Fibroblast of villous mesenchyme (primary cell): ENCODE measurements at regions not wholly inside any gene's neighbourhood (a gene's known extent, or its start where the extent isn't known, plus 50 kb on each side); places are given as distances from the start of the nearest gene placed in this dataset.

Experiments
- DNase-seq: peaks from one replicate; pipeline ENCODE4 v3.0.0-alpha.2; 2010; ENCODE audit warnings: low read depth
- H3K4me3 ChIP-seq: 2 replicates; pipeline ENCODE4 v1.5.1; 2011; ENCODE audit warnings: low read depth, mild to moderate bottlenecking, low read length
- CTCF ChIP-seq: IDR thresholded peaks from 2 replicates; pipeline ENCODE4 v1.5.1; 2012; ENCODE audit warnings: low read depth, mild to moderate bottlenecking, low read length; ENCODE audit not compliant: insufficient read depth

- H3K4me3 ChIP-seq: no peak overlapping the region
- no peak for DNase-seq
- TF ChIP-seq CTCF: no peak
Observed at GRCh38 chr2:8224347-8225190, 457.3 kb upstream of the ID2 start.

- no peak for DNase-seq
- no peak overlapping the region for H3K4me3 ChIP-seq
- no peak for TF ChIP-seq CTCF
Observed at GRCh38 chr2:8225266-8225665, 456.6 kb upstream of the ID2 start.

GRCh38 chr2:8225798-8226197 is 456.1 kb upstream of the ID2 start:
- no peak for DNase-seq
- no peak overlapping the region for H3K4me3 ChIP-seq
- TF ChIP-seq CTCF: no peak

GRCh38 chr2:8229546-8229986 is 452.3 kb upstream of the ID2 start:
- peak; percentile 54 for DNase-seq
- no peak overlapping the region for H3K4me3 ChIP-seq
- peak; percentile 5 for TF ChIP-seq CTCF

- no peak for TF ChIP-seq CTCF
- DNase-seq: no peak
- H3K4me3 ChIP-seq: no peak overlapping the region
Observed at GRCh38 chr2:8230466-8230865, 451.4 kb upstream of the ID2 start.

- H3K4me3 ChIP-seq: no peak overlapping the region
- DNase-seq: no peak
- TF ChIP-seq CTCF: no peak
Observed at GRCh38 chr2:8231902-8232301, 450.0 kb upstream of the ID2 start.

- no peak overlapping the region for H3K4me3 ChIP-seq
- no peak for TF ChIP-seq CTCF
- no peak for DNase-seq
Observed at GRCh38 chr2:8232871-8233270, 449.0 kb upstream of the ID2 start.
